Mucosa of descending colon (tissue), 3 donors: ENCODE measurements at regions not wholly inside any gene's neighbourhood (a gene's known extent, or its start where the extent isn't known, plus 50 kb on each side); places are given as distances from the start of the nearest gene placed in this dataset.
A peak's percentile ranks its signal among the peaks of the same experiment; 100 is the strongest.

Experiments
- ATAC-seq: fragments of 200-7000 bp; cut with Tn5 transposase; one replicate; pipeline ENCODE4 v1.9.1; 2020; ENCODE audit warnings: mild to moderate bottlenecking, moderate library complexity
- DNase-seq, 3 donors: peaks; one replicate each; pipeline ENCODE4 v3.0.0-alpha.2; 2020
- H3K36me3 ChIP-seq: fragments of 200-600 bp; one replicate; pipeline ENCODE4 v1.8.0; 2021; ENCODE audit warnings: low read depth, mild to moderate bottlenecking
- H3K4me1 ChIP-seq: fragments of 200-600 bp; one replicate; pipeline ENCODE4 v1.8.0; 2021; ENCODE audit warnings: low read depth, mild to moderate bottlenecking
- H3K4me3 ChIP-seq: fragments of 200-600 bp; one replicate; pipeline ENCODE4 v1.8.0; 2021; ENCODE audit warnings: mild to moderate bottlenecking
- H3K9me3 ChIP-seq: fragments of 200-600 bp; one replicate; pipeline ENCODE4 v1.8.0; 2021; ENCODE audit warnings: mild to moderate bottlenecking
- intact Hi-C, 2 donors: fragments of 100-400 bp; cut with DNase I in 1 of 2; cut with micrococcal nuclease in 1 of 2; formaldehyde crosslinking; loops; one replicate each; pipeline versions ENCODE4 v1.11.0 to v1.11.1; 2022; cut with DNase I, micrococcal nuclease
- TF ChIP-seq, protein P1 (sequence below): fragments of 200-600 bp; IDR thresholded peaks from one replicate; pipeline ENCODE4 v1.8.0; 2022; ENCODE audit warnings: antibody characterized with exemption, mild to moderate bottlenecking
- donor health status: DM: no; HTN: no; CAD: no; lungs with moderate emphysema.
- donor health status: DM: no; HTN: no; CAD: no.
- donor health status: DM: no; HTN: yes; CAD: no.

DNA sequence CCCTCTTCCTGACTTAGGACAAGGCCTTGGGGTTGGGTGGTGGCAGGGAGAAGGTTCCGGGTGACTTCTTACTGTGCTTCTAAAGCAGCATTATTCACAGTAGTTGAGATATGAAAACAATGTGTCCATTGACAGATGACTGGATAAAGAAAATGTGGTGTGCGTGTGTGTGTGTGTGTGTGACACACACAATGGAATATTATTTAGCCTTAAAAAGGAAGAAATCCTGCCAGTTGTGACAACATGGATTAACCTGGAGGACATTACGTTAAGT lies 128.1 kb upstream of the RASGRP1 start:
- Histone ChIP-seq H3K36me3 (no peaks in the 10 kb centered on the region), H3K4me3 (no peak overlapping the region), H3K4me1 (no peaks in the 10 kb centered on the region), H3K9me3 (no peaks in the 10 kb centered on the region)
- intact Hi-C loops, result no loop called here
- DNase-seq, result no peak
- no peak for ATAC-seq
- TF ChIP-seq, protein P1, sequence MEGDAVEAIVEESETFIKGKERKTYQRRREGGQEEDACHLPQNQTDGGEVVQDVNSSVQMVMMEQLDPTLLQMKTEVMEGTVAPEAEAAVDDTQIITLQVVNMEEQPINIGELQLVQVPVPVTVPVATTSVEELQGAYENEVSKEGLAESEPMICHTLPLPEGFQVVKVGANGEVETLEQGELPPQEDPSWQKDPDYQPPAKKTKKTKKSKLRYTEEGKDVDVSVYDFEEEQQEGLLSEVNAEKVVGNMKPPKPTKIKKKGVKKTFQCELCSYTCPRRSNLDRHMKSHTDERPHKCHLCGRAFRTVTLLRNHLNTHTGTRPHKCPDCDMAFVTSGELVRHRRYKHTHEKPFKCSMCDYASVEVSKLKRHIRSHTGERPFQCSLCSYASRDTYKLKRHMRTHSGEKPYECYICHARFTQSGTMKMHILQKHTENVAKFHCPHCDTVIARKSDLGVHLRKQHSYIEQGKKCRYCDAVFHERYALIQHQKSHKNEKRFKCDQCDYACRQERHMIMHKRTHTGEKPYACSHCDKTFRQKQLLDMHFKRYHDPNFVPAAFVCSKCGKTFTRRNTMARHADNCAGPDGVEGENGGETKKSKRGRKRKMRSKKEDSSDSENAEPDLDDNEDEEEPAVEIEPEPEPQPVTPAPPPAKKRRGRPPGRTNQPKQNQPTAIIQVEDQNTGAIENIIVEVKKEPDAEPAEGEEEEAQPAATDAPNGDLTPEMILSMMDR, result no peak

DNA sequence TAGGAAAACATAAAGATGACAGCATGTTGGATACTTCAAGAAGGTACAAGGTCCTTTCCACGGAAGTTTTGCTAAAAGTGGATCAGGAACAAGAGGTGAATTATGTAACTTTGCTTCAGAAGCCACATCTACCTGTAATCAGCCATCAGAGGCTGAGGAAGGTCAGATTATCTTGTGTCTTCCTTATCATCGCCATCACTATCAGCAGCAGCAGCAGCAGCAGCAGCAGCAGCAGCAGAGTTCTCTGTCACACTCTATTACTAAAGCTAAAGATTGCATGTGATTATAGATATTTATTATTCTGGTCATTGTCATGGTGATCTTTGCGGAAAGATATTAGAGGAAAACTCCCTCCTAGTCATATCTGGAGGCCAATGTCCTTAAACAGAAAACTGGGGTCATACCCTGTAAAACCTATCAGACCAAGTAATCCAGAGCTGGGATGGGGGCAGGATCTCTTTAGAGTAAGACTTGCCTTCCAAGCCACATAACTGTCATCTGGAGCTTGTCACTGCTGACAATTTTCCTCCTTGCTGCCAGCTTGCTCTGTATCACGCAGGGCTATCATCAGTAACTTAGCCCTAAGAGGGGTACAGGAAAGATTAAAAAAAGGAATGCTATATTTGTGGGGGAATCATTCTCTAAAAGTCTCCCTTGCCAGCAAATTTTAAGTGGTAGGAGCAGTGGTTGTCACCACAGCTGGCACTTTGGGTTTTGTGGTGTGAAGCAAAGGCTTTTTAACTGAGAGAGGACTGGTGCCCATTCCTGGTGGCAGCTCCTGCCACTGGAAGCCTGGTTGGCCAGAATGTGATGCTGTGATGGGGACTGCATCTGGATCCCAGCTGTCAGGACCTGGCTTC lies 130.9 kb upstream of the RASGRP1 start:
- intact Hi-C loops, result no loop called here
- ATAC-seq (no peak), DNase-seq (no peak)
- H3K9me3 ChIP-seq, result no peaks in the 10 kb centered on the region
- no peaks in the 10 kb centered on the region for H3K4me1 ChIP-seq
- H3K36me3 ChIP-seq, result no peaks in the 10 kb centered on the region
- TF ChIP-seq, protein P1, result no peak
- no peak overlapping the region for H3K4me3 ChIP-seq

DNA sequence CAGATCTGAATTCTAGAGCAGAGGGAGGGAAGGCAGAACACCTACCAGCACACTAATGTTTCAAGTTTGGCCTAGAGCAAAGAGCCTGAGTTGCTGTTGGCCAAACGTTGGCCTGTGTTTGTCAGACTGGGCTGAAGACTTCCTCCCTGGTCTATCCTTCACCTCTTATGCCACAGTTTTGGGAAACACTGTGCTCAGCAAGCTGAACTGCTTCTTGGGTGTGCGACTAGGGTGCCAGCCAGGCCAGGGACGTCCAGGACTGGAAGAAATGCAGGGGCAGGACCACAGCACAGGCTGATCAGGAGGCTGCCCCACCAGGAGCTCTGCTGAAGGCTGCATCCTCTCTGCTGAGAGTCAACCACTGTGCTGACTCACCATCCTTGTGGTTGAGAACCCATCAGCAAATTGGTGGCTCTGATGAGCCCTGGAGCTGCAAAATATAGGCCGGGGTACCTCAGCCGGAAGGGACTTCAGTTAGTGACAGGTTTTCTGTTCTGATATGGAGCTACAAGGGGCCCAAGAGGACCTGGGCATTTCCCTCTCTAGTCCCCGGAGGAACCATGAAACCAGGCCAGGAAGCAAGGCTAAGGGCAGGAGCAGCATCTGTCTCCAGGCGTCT lies 131.6 kb upstream of the RASGRP1 start:
- DNase-seq, result peak; percentile 39 to 53 (median 44)
- peaks cover 4% of the 10 kb centered on the region for H3K4me1 ChIP-seq
- H3K9me3 ChIP-seq, result no peaks in the 10 kb centered on the region
- H3K4me3 ChIP-seq, result no peak overlapping the region
- TF ChIP-seq, protein P1, result no peak
- H3K36me3 ChIP-seq, result no peaks in the 10 kb centered on the region
- intact Hi-C loops, result no loop called here
- ATAC-seq, result peak; percentile 74

DNA sequence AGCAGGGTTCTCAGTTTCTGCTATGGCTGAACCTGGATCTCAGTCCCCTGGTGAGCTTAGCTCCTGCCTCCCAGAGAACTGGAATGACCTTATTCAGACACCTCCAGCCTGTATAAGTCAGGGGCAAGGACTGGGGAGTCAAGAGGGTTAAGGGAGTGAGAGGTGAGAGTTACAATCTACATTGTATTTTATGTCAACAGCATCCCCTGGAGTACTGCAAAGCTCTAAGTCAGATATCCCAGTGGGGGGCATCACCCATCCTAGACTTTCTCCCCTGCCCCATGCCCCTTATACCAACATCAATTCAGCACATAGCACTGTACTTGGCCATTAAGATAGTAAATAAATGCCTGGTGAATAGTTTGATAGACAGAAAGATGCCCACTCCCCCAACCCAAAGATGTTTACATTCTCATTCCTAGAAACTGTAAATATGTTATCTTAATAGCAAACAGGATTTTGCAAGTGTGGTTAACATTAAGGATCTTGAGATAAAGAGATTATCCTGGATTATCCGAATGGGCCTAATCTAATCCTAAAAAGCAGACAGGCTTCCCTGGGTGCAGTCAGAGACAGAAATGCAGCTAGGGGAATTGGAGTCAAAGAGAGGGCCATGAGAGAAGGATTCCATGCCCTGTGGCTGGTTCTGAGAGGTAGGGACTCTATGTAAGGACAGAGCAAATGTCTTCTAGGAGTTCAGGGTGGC lies 132.3 kb upstream of the RASGRP1 start:
- DNase-seq, result no peak
- no peak overlapping the region for H3K4me3 ChIP-seq
- no peaks in the 10 kb centered on the region for H3K36me3 ChIP-seq
- H3K9me3 ChIP-seq, result no peaks in the 10 kb centered on the region
- TF ChIP-seq, protein P1, result no peak
- H3K4me1 ChIP-seq, result peaks cover 11% of the 10 kb centered on the region
- no peak for ATAC-seq
- intact Hi-C loops, result no loop called here

DNA sequence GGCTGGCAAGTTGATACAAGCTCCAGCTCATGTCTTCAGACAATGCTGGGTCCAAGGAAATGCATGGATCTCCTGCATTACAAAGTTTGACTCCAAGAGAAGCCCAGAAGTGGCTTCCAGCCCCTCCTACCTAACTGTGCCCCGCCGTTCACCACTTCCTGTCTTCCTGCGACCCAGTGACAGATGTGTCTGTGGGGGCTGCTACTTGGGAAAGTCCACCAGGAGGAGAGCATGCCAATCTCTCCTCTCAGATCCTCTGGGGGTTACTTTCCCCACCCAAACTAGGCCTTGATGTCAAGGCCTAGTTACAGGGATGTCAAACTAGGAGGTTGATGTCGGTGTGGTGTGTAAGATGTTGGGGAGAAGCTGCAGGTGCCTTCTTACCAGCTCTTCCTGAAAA lies 133.6 kb upstream of the RASGRP1 start:
- H3K36me3 ChIP-seq, result no peaks in the 10 kb centered on the region
- no peak for DNase-seq
- H3K4me3 ChIP-seq, result no peak overlapping the region
- peaks cover 18% of the 10 kb centered on the region for H3K4me1 ChIP-seq
- intact Hi-C loops, result no loop called here
- TF ChIP-seq, protein P1, result no peak
- no peaks in the 10 kb centered on the region for H3K9me3 ChIP-seq
- ATAC-seq, result no peak
